ENCODE measurements at regions not wholly inside any gene's neighbourhood (a gene's known extent, or its start where the extent isn't known, plus 50 kb on each side); places are given as distances from the start of the nearest gene placed in this dataset.

DNA sequence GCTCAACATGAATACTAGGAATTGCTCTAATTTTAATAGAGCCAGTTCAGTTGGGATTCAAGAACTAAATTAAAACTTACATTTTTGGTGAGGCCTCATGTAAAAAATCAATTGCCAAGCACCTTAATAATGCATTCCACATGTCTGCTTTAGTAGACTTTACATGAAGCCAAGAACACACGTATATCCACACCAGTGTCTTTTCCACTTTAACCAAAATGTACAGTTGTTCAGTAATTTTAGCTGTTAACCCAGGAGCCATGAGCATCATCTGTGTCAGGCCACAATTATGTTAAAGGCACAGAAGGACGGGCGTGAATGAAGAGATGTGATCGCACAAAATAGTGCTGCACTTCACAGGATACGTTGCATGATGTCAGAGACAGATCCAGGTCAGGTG, 136.7 kb downstream of the TLR5 start:
- ChIA-PET POLR2A (interaction anchor here (1.0 to 1.4 kb wide), 3 partner anchors 8 to 14 kb away, joined by 3 to 5 read pairs (median 5); no protein-coding TSS in a partner anchor), CTCF (interaction anchor here (0.6 to 2.2 kb wide), 4 partner anchors 10 to 370 kb away, joined by 3 to 6 read pairs (median 4); no protein-coding TSS in a partner anchor)
- Mint-ChIP-seq H3K9me3 (ENCODE audit: unreplicated experiment) (no peaks in the 10 kb centered on the region), H3K27me3 (ENCODE audit: insufficient read depth, unreplicated experiment) (peaks cover 11% of the 10 kb centered on the region), H3K4me3 (ENCODE audit: unreplicated experiment) (no peak overlapping the region), H3K36me3 (ENCODE audit: insufficient read depth, unreplicated experiment) (no peaks in the 10 kb centered on the region), H3K27ac (ENCODE audit: low read depth, unreplicated experiment) (no peak overlapping the region), H3K4me1 (ENCODE audit: insufficient read depth, unreplicated experiment) (peaks cover 11% of the 10 kb centered on the region)
- no peak for DNase-seq (ENCODE audit: unreplicated experiment)
- BruUV-seq (replicated peaks), result no TSS peak
- intact Hi-C loops (cut with micrococcal nuclease), result no loop called here
- TF ChIP-seq, protein P1, sequence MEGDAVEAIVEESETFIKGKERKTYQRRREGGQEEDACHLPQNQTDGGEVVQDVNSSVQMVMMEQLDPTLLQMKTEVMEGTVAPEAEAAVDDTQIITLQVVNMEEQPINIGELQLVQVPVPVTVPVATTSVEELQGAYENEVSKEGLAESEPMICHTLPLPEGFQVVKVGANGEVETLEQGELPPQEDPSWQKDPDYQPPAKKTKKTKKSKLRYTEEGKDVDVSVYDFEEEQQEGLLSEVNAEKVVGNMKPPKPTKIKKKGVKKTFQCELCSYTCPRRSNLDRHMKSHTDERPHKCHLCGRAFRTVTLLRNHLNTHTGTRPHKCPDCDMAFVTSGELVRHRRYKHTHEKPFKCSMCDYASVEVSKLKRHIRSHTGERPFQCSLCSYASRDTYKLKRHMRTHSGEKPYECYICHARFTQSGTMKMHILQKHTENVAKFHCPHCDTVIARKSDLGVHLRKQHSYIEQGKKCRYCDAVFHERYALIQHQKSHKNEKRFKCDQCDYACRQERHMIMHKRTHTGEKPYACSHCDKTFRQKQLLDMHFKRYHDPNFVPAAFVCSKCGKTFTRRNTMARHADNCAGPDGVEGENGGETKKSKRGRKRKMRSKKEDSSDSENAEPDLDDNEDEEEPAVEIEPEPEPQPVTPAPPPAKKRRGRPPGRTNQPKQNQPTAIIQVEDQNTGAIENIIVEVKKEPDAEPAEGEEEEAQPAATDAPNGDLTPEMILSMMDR (IDR thresholded peaks at IDR 0.05; ENCODE audit: unreplicated experiment), result no peak

DNA sequence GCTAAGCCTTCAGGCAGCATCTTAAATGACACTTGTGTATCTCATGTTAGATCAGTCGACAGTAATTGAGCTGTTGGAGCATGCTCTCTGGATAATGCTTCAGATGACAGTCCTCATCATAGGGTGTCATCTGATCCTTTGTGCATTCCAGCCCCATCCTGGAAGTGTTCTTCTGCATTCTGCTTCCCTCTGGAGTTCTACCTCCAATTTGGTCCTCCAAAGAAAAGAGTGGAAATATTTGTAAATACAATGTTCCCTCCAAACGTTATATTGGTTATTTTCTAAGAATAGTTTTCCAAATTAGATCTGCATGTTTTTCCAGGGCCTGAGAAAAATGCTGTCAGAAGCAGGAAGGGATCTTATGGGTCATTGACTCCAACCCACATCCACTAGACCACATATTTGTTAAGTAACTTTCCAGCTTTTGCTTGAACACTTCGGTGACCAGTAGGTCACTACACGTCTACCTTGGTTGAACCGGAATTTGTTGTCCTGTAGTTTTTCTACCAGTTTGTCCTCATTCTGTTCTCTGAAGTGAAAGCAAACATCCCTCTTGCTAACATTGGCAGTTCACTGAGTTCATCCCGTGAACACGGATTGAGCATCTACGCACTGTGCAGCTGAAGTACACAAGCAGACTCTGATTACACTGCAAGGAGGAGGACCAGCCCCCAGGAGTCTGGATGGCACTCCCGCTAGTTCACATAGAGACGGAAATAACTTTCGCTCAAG, 136.0 kb downstream of the TLR5 start:
- no peaks in the 10 kb centered on the region for H3K9me3 Mint-ChIP-seq (ENCODE audit: unreplicated experiment)
- H3K4me3 Mint-ChIP-seq (ENCODE audit: unreplicated experiment), result no peak overlapping the region
- DNase-seq (ENCODE audit: unreplicated experiment), result no peak
- ChIA-PET POLR2A (interaction anchor here (0.5 to 1.4 kb wide), 4 partner anchors 9 to 200 kb away, joined by 3 to 5 read pairs (median 4); no protein-coding TSS in a partner anchor), CTCF (interaction anchor here (0.6 to 2.2 kb wide), 6 partner anchors 10 to 371 kb away, joined by 3 to 6 read pairs (median 4); no protein-coding TSS in a partner anchor)
- H3K4me1 Mint-ChIP-seq (ENCODE audit: insufficient read depth, unreplicated experiment), result peaks cover 3% of the 10 kb centered on the region
- H3K27ac Mint-ChIP-seq (ENCODE audit: low read depth, unreplicated experiment), result no peak overlapping the region
- TF ChIP-seq, protein P1 (IDR thresholded peaks at IDR 0.05; ENCODE audit: unreplicated experiment), result no peak
- intact Hi-C loops (cut with micrococcal nuclease), result no loop called here
- H3K36me3 Mint-ChIP-seq (ENCODE audit: insufficient read depth, unreplicated experiment), result no peaks in the 10 kb centered on the region
- peaks cover 18% of the 10 kb centered on the region for H3K27me3 Mint-ChIP-seq (ENCODE audit: insufficient read depth, unreplicated experiment)
- BruUV-seq (replicated peaks), result no TSS peak

DNA sequence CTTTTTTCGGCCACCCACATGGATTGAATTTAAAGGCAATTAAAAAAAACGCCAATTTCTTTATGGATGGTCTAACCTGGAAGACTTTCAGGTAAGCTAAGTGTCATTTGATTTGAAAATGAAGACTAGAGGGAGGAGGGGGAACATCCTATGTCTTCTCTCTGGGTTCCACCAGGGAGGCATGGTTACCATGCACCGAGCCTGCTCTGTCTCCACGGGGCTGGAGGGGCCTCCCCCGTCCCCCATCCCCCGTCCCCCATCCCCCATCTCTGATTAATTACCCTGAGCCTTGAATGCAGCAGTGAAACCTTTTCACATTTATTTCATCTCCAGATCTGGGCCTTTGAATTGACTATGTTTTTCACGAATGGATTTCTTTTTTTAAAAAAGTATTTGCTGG, 135.1 kb downstream of the TLR5 start:
- DNase-seq (ENCODE audit: unreplicated experiment), result no peak
- Mint-ChIP-seq H3K36me3 (ENCODE audit: insufficient read depth, unreplicated experiment) (no peaks in the 10 kb centered on the region), H3K4me1 (ENCODE audit: insufficient read depth, unreplicated experiment) (no peaks in the 10 kb centered on the region), H3K9me3 (ENCODE audit: unreplicated experiment) (no peaks in the 10 kb centered on the region), H3K27ac (ENCODE audit: low read depth, unreplicated experiment) (no peak overlapping the region), H3K4me3 (ENCODE audit: unreplicated experiment) (no peak overlapping the region), H3K27me3 (ENCODE audit: insufficient read depth, unreplicated experiment) (peaks cover 20% of the 10 kb centered on the region)
- no TSS peak for BruUV-seq (replicated peaks)
- TF ChIP-seq, protein P1 (IDR thresholded peaks at IDR 0.05; ENCODE audit: unreplicated experiment), result no peak
- CTCF ChIA-PET, result interaction anchor here (0.5 to 1.2 kb wide), 4 partner anchors 15 to 202 kb away, joined by 3 to 4 read pairs (median 3); no protein-coding TSS in a partner anchor
- intact Hi-C loops (cut with micrococcal nuclease), result no loop called here
- POLR2A ChIA-PET, result interaction anchor here (0.5 kb wide), 1 partner anchor 201 kb away, joined by 3 read pairs; no protein-coding TSS in a partner anchor

- H3K27ac Mint-ChIP-seq (ENCODE audit: low read depth, unreplicated experiment), result no peak overlapping the region
- no peaks in the 10 kb centered on the region for H3K4me1 Mint-ChIP-seq (ENCODE audit: insufficient read depth, unreplicated experiment)
- CTCF ChIA-PET, result interaction anchor here (0.7 to 1.8 kb wide), 4 partner anchors 26 to 322 kb away, joined by 3 to 4 read pairs (median 4); no protein-coding TSS in a partner anchor
- H3K27me3 Mint-ChIP-seq (ENCODE audit: insufficient read depth, unreplicated experiment), result peaks cover 29% of the 10 kb centered on the region
- intact Hi-C loops (cut with micrococcal nuclease), result no loop called here
- H3K9me3 Mint-ChIP-seq (ENCODE audit: unreplicated experiment), result no peaks in the 10 kb centered on the region
- no peaks in the 10 kb centered on the region for H3K36me3 Mint-ChIP-seq (ENCODE audit: insufficient read depth, unreplicated experiment)
- no peak overlapping the region for H3K4me3 Mint-ChIP-seq (ENCODE audit: unreplicated experiment)
- TF ChIP-seq, protein P1 (IDR thresholded peaks at IDR 0.05; ENCODE audit: unreplicated experiment), result no peak
- POLR2A ChIA-PET, result interaction anchor here (0.9 to 1.6 kb wide), 3 partner anchors 9 to 13 kb away, joined by 3 to 4 read pairs (median 3); no protein-coding TSS in a partner anchor
- no TSS peak for BruUV-seq (replicated peaks)
- DNase-seq (ENCODE audit: unreplicated experiment), result no peak
Observed at GRCh38 chr1:223008808-223009207, 134.2 kb downstream of the TLR5 start.

Data from MCF 10A (cell line).